Skeletal muscle cell (primary cell): ENCODE measurements at regions not wholly inside any gene's neighbourhood (a gene's known extent, or its start where the extent isn't known, plus 50 kb on each side); places are given as distances from the start of the nearest gene placed in this dataset.

Experiments used
- DNase-seq: peaks from one replicate; pipeline ENCODE4 v3.0.0-alpha.2; 2010; ENCODE audit warnings: low read depth
- H3K4me3 ChIP-seq: 2 replicates; pipeline ENCODE4 v1.5.1; 2011; ENCODE audit warnings: low read depth, mild to moderate bottlenecking, control low read depth, low read length, moderate library complexity

DNA sequence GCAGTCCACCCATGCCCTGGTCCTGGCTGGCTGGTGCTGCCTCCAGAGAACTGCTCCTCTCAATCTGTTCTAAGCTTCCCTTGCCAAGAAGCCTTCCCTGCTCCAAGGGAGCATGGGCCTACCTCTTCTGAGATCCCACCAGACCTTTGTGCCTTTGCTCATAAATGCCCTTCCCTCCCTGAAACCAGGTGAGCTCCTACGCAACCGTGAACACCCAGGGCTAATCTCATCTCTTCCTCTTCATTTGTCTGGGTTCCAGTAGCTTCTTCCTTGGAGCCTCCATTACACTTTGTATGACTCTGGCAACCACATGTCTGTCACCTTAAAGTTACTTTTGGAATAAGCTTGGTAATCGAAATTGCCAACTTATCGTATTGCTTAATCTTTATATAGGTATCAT, 270.6 kb downstream of the PBX3 start:
- DNase-seq, result no peak
- no peak overlapping the region for H3K4me3 ChIP-seq

GRCh38 chr9:126020836-126021235, 273.7 kb downstream of the PBX3 start:
- H3K4me3 ChIP-seq, result no peak overlapping the region

GRCh38 chr9:126023962-126024361, 276.8 kb downstream of the PBX3 start:
- DNase-seq, result no peak
- H3K4me3 ChIP-seq, result no peak overlapping the region

More at GRCh38 chr9:126020836-126021235, 273.7 kb downstream of the PBX3 start:
- no peak for DNase-seq

- no peak overlapping the region for H3K4me3 ChIP-seq
- no peak for DNase-seq
Measured at GRCh38 chr9:126024581-126025230, 277.5 kb downstream of the PBX3 start.

GRCh38 chr9:126025991-126026390, 278.8 kb downstream of the PBX3 start:
- DNase-seq, result no peak
- no peak overlapping the region for H3K4me3 ChIP-seq

GRCh38 chr9:126027566-126027965, 280.4 kb downstream of the PBX3 start:
- H3K4me3 ChIP-seq, result no peak overlapping the region
- no peak for DNase-seq

GRCh38 chr9:126028746-126029145, 281.6 kb downstream of the PBX3 start:
- DNase-seq, result no peak
- no peak overlapping the region for H3K4me3 ChIP-seq

- no peak overlapping the region for H3K4me3 ChIP-seq
- DNase-seq, result no peak
Measured at GRCh38 chr9:126030716-126031115, 283.5 kb downstream of the PBX3 start.

DNA sequence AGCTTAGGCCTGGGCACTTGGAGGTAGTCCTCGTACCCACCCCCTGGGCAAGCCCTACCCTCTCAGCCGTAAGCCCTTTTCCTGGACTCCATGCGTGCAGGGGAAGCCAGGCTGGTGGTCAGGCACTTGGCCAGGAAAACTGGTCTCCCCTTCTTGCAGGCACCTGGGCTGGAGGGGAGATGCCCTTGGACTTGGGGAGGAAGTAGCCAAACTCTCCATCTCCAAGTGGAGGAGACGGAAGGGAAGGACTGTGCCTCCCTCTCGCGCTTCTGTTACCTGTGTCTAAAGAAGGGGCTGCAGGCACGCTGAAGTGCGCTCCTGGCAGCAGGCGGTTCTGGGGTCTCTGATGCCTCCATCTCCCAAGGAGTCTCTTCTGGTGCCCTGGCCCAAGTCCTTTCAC, 283.9 kb downstream of the PBX3 start:
- no peak overlapping the region for H3K4me3 ChIP-seq
- DNase-seq, result no peak

- no peak for DNase-seq
- H3K4me3 ChIP-seq, result no peak overlapping the region
Measured at GRCh38 chr9:126032135-126032534, 285.0 kb downstream of the PBX3 start.

DNA sequence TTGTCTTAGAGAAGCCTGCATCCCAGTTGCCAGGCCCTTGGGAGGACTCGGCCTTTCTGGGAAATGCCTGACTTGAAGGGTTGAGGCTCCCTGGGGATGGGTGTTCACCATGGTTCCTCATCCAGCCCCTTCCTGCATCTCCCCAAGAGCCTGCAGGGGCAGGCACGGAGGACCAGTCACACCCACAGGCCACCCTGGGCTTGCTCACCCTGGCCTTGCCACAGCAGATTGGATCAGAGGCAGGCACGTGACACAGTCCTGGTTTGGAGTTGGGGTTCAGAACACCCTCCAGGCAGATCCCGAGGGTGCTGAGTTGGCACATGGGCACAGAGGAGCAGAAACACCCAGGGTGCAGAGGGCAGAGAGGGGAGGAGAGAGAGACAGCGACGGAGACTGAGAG, 286.1 kb downstream of the PBX3 start:
- no peak overlapping the region for H3K4me3 ChIP-seq
- DNase-seq, result no peak

DNA sequence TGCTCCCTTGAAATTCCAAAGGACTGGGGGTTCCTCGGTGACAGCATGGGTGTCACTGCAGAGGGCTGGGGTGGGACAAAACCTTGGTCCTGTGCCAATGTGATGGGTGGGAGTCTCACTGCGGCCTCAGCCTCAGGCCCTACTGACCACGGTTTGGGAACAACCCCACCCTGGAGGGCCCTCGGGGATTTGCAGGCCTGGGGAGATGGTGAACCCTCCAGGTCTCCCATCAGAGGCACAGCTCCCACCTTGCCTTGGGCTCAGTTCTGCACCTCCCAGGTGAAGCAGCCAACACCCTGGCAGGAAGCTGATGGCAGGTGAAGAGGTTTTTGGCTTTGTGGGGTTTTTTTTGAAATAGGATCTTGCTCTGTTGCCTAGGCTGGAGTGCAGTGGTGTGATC, 286.8 kb downstream of the PBX3 start:
- H3K4me3 ChIP-seq, result no peak overlapping the region
- DNase-seq, result no peak

DNA sequence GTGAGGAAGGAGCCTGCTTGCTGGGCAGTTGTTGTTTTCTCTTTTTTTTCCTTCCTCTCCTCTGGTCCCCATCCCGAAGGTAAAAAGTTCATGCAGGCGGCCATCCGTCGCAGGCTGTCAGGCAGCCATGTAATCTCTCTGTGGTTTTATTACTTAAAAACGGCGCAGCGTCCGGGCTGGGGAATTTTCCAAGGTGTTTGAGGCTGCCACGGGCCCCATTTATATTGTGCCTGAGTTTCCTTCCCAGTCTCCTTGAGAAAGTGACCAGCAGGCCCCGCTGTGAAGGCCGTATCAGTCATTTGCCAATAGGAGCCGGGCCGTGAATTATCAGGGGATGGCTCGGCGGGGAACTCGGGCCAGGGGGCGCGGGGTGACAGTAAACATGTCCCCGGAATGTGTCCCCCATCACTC, 289.7 kb downstream of the PBX3 start:
- H3K4me3 ChIP-seq, result no peak overlapping the region
- no peak for DNase-seq

DNA sequence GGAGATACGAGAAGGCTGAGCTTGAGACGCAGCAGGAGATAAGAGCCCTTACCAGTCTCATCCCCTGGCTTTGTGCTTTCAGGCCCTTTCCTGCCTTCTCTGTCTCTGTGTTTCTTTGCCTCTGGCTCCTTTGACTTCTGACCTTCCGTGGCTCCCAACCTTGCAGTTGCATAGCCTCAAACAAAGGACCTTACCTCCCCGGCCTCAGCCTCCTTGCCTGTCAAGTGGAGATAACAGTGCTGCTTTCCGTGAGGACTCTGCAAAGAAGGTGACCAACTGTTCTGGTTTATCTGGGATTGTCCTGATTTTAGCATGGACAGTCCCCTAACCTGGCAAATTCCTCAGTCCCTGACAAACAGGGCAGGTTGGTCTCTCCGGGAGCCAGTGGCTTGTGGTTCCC, 287.8 kb upstream of the MVB12B start:
- DNase-seq, result no peak
- no peak overlapping the region for H3K4me3 ChIP-seq

DNA sequence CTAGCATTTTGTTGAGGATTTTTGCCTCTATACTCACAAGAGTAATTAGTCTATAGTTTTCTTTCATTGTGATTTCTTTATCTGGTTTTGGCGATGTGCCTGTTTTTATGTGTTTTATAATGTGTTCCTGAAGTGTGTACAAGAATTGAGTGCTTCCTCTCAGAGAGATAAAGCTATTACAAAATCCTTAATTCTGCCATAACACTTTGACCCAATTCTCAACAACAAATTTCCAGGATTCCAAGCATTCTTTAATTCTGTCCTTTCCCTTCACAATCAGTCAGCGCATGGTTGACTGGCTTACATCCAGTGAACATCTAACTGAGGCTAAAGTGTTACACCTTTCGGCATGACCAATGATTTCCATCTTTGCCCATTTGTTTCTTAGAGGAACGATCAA, 282.9 kb upstream of the MVB12B start:
- no peak for DNase-seq
- no peak overlapping the region for H3K4me3 ChIP-seq

DNA sequence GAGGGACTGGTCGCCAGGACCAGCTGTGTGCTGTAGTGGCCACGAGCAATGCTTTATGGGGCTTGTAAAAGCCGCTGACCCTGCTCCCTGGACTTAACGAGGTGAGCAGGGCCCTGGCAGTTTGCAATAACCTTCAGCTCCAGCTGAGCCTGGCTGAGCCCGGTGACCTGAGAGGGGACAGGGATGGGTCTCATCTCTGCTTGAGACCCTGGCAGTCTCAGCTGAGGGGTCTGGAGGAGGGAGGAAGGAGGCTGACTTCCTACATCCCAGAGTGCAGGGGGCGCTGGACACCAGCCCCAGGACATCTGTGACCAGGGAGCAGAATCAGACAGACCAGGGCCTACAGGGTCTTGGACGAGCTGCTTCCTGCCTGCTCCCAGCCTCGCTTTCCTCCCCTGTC, 277.5 kb upstream of the MVB12B start:
- no peak for DNase-seq
- no peak overlapping the region for H3K4me3 ChIP-seq

GRCh38 chr9:126049896-126050604, 276.6 kb upstream of the MVB12B start:
- no peak for DNase-seq
- H3K4me3 ChIP-seq, result no peak overlapping the region

DNA sequence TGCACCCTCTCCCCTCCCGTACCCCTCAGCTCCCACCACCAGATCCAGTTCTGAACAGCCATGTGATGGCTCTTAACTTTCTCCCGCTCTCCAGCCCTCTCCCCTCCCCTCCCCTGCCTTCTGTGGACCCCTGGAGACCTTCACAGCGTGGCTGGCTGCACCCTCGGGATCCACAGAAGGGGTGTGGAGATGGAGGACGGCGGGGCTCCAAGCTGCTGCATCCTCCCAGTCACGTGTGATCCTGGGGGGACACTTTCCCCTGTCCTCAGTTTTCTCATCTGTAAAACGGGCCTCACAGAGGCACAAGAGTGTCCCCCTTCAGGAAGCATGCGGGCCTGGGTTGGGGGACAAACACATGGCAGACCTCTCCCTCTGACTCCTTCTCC, 276.0 kb upstream of the MVB12B start:
- DNase-seq, result no peak
- H3K4me3 ChIP-seq, result no peak overlapping the region

DNA sequence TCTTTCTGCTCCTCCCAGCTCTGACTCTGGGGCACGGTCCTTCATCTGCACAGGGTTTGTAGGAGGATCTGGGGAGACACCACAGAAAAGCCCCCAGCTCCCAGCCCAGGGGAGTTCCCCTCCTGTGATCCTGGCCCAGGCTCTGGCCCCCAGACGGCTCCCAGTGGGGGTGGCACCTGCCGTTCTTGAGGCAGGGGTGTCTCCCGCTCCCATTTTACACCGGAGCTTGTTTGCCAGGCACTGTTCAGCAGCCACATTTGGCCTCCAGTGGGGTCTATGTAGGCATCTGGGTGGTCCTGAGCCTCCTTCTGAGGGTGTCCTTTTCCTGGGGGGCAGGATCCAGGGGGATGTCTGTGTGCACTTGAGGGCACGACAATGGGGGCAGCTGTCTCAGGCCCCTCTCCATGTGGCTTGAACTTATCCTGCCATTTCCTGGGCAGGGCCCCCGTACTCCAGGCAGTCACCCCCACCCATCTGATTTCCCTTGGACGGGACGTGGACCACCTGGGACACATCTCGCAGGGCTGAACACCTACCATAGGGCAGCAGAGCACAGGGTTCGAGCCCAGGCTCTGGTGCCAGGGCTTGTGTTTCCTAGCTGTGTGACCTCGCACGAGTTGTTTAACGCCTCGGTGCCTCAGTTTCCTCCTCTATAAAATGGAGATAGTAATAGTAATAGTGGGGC, 275.0 kb upstream of the MVB12B start:
- no peak for DNase-seq
- no peak overlapping the region for H3K4me3 ChIP-seq

GRCh38 chr9:126052791-126053190, 273.8 kb upstream of the MVB12B start:
- no peak for DNase-seq
- no peak overlapping the region for H3K4me3 ChIP-seq

DNA sequence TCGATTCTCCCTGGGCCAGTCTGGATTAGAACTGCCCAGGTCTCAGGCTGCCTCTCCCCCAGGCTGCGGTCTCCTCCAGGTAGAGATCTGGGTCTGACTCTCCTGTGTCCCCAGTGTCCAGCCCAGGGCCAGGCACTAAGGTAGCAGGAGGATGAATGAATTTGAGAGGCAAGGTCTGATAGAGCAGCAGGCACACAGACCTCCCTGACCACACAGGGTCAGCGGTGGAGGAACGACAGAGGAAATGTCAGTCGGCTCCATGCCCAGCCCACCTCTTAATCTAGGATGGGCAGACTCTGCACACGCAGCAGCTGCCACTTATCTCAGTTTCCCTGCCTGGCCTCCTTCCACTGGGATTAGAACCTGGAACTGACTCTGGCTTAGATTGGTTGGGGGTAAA, 272.7 kb upstream of the MVB12B start:
- no peak overlapping the region for H3K4me3 ChIP-seq
- DNase-seq, result no peak
